PC-9 (cell line): ENCODE measurements at regions not wholly inside any gene's neighbourhood (a gene's known extent, or its start where the extent isn't known, plus 50 kb on each side); places are given as distances from the start of the nearest gene placed in this dataset.

Experiments used
- BruUV-seq: library from RNA; stranded (reverse); fragments of 400-500 nt; replicated peaks from 2 replicates; lab custom pipeline; 2021; lab: Mats Ljungman, UMichigan
- CTCF ChIA-PET: fragments of 300-600 bp; sonication (Branson Sonifier 250); formaldehyde crosslinking; loops from one replicate; lab custom pipeline; 2022; ENCODE audit warnings: antibody characterized with exemption; lab: Charles Lee
- POLR2A ChIA-PET: fragments of 300-600 bp; sonication (Branson Sonifier 250); formaldehyde crosslinking; loops from one replicate; lab custom pipeline; 2022; ENCODE audit warnings: antibody characterized with exemption; ENCODE audit not compliant: unreplicated experiment; lab: Charles Lee
- DNase-seq, 2 experiments: peaks; one replicate each; pipeline versions ENCODE4 v3.0.0 to v3.0.0-alpha.2; 2015 to 2022; ENCODE audit warnings: mixed read lengths in 1 of 2
- H2AFZ ChIP-seq: fragments of 200-600 bp; sonication (generic); 2 replicates; pipeline ENCODE4 v1.8.1; 2017; ENCODE audit warnings: antibody characterized with exemption
- H3F3A ChIP-seq: fragments of 200-600 bp; sonication (generic); 2 replicates; pipeline ENCODE4 v1.8.1; 2017; ENCODE audit warnings: antibody characterized with exemption, mild to moderate bottlenecking, low read depth; ENCODE audit not compliant: insufficient read depth
- H3K27ac ChIP-seq: fragments of 200-600 bp; sonication (generic); 2 replicates; pipeline ENCODE4 v1.6.1; 2016; ENCODE audit warnings: mixed run types
- H3K27me3 ChIP-seq: fragments of 200-600 bp; sonication (generic); 2 replicates; pipeline ENCODE4 v1.6.1; 2016; ENCODE audit warnings: low read depth, mixed run types; ENCODE audit not compliant: insufficient read depth
- H3K36me3 ChIP-seq: fragments of 200-600 bp; sonication (generic); 2 replicates; pipeline ENCODE4 v1.6.1; 2016; ENCODE audit warnings: low read depth, mixed run types
- H3K4me1 ChIP-seq: fragments of 200-600 bp; sonication (generic); replicated peaks from 2 replicates; pipeline ENCODE4 v1.6.1; 2016; ENCODE audit warnings: mixed run types; ENCODE audit not compliant: insufficient read depth
- H3K4me2 ChIP-seq: fragments of 200-600 bp; sonication (generic); 2 replicates; pipeline ENCODE4 v1.6.1; 2017; ENCODE audit warnings: mixed run types
- H3K4me3 ChIP-seq: fragments of 200-600 bp; sonication (generic); 2 replicates; pipeline ENCODE4 v1.6.1; 2016; ENCODE audit warnings: mixed run types
- H3K79me2 ChIP-seq: fragments of 200-600 bp; sonication (generic); 2 replicates; pipeline ENCODE4 v1.6.1; 2017; ENCODE audit warnings: low read depth, mixed run types
- H3K9me2 ChIP-seq: fragments of 200-600 bp; sonication (generic); 2 replicates; pipeline ENCODE4 v1.8.1; 2017; ENCODE audit warnings: mild to moderate bottlenecking; ENCODE audit not compliant: insufficient read depth
- H3K9me3 ChIP-seq: fragments of 200-600 bp; sonication (generic); 2 replicates; pipeline ENCODE4 v1.8.1; 2016; ENCODE audit warnings: low read depth; ENCODE audit not compliant: insufficient read depth
- H4K20me1 ChIP-seq: fragments of 200-600 bp; sonication (generic); 2 replicates; pipeline ENCODE4 v1.8.1; 2017; ENCODE audit not compliant: insufficient read depth
- EZH2 ChIP-seq: fragments of 200-600 bp; sonication (generic); IDR thresholded peaks from 2 replicates; pipeline ENCODE4 v1.8.0; 2017; ENCODE audit warnings: antibody characterized with exemption, low read depth
- intact Hi-C: fragments of 100-400 bp; cut with micrococcal nuclease; formaldehyde crosslinking; loops from one replicate; pipeline ENCODE4 v1.10.0; 2022; ENCODE audit not compliant: unreplicated experiment
- TF ChIP-seq, protein P1 (sequence below): fragments of 200-600 bp; sonication (generic); conservative IDR thresholded peaks from 2 replicates; pipeline ENCODE4 v1.6.1; 2017; ENCODE audit warnings: mixed run types, antibody characterized with exemption, mild to moderate bottlenecking, moderate library complexity

DNA sequence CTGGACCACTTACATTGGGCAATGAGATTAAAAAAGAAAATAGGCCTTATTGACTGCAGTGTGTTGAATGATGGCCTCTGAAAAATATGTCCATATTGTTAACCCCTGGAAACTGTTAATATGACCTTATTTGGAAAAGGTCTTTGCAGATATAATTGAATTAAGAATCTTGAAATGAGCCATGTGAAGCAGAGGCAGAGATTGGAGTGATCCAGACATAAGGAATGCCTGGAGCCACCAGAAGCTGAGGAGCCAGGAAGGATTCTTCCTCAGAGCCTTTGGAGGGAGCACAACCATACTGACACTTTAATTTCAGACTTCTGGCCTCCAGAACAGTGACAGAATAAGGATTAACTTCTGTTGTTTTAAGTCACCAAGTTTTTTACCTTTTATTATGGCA, 510.4 kb upstream of the AGTR1 start:
- intact Hi-C loops = no loop called here
- H2AFZ ChIP-seq = no peak overlapping the region
- POLR2A ChIA-PET = interaction anchor here (0.7 kb wide), 1 partner anchor 649 kb away, joined by 3 read pairs; no protein-coding TSS in a partner anchor
- no peak for TF ChIP-seq EZH2
- TF ChIP-seq, protein P1, sequence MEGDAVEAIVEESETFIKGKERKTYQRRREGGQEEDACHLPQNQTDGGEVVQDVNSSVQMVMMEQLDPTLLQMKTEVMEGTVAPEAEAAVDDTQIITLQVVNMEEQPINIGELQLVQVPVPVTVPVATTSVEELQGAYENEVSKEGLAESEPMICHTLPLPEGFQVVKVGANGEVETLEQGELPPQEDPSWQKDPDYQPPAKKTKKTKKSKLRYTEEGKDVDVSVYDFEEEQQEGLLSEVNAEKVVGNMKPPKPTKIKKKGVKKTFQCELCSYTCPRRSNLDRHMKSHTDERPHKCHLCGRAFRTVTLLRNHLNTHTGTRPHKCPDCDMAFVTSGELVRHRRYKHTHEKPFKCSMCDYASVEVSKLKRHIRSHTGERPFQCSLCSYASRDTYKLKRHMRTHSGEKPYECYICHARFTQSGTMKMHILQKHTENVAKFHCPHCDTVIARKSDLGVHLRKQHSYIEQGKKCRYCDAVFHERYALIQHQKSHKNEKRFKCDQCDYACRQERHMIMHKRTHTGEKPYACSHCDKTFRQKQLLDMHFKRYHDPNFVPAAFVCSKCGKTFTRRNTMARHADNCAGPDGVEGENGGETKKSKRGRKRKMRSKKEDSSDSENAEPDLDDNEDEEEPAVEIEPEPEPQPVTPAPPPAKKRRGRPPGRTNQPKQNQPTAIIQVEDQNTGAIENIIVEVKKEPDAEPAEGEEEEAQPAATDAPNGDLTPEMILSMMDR = no peak
- H3K9me3 ChIP-seq = no peaks in the 10 kb centered on the region
- no TSS peak for BruUV-seq
- no peaks in the 10 kb centered on the region for H3K4me1 ChIP-seq
- no peaks in the 10 kb centered on the region for H3F3A ChIP-seq
- no peak overlapping the region for H3K27ac ChIP-seq
- H3K79me2 ChIP-seq = no peaks in the 10 kb centered on the region
- no peaks in the 10 kb centered on the region for H4K20me1 ChIP-seq
- H3K27me3 ChIP-seq = no peaks in the 10 kb centered on the region
- no peak overlapping the region for H3K4me2 ChIP-seq
- CTCF ChIA-PET = no interaction called here
- no peak for DNase-seq
- H3K9me2 ChIP-seq = no peaks in the 10 kb centered on the region
- H3K4me3 ChIP-seq = no peak overlapping the region
- H3K36me3 ChIP-seq = no peaks in the 10 kb centered on the region

DNA sequence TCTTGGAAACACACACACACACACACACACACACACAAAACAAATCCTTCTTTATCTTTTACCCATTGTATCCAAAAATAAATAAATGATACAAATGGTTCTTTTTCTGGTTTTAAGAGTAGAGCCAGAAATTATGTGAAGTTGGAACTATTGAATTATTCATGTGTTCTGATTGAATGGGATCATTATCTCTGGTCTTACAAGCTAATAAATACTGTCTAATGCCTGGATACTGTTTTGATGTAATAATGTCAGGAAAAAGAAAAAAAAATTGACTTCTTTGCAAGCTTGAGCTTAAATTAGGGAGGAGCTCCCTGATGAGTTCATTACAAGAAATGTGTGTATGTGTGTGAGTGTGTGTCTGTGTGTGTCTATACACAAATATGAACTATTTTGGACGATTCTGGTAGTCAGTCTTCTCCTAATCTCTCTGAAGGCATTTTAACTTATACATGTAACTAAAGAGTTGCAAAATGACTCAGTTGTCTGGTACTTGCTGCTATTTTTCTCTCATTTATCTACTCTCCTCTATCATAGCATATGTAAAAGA, 507.2 kb upstream of the AGTR1 start:
- DNase-seq = no peak
- ChIA-PET CTCF (no interaction called here), POLR2A (no interaction called here)
- H3K27me3 ChIP-seq = no peaks in the 10 kb centered on the region
- H3K79me2 ChIP-seq = no peaks in the 10 kb centered on the region
- no peaks in the 10 kb centered on the region for H4K20me1 ChIP-seq
- no peak overlapping the region for H3K4me2 ChIP-seq
- no TSS peak for BruUV-seq
- H3K9me3 ChIP-seq = no peaks in the 10 kb centered on the region
- H3K4me1 ChIP-seq = no peaks in the 10 kb centered on the region
- no peak overlapping the region for H3K4me3 ChIP-seq
- H3K9me2 ChIP-seq = no peaks in the 10 kb centered on the region
- no peak for TF ChIP-seq EZH2
- TF ChIP-seq, protein P1 = no peak
- H3K27ac ChIP-seq = no peak overlapping the region
- H2AFZ ChIP-seq = no peak overlapping the region
- H3F3A ChIP-seq = no peaks in the 10 kb centered on the region
- no peaks in the 10 kb centered on the region for H3K36me3 ChIP-seq
- intact Hi-C loops = no loop called here

DNA sequence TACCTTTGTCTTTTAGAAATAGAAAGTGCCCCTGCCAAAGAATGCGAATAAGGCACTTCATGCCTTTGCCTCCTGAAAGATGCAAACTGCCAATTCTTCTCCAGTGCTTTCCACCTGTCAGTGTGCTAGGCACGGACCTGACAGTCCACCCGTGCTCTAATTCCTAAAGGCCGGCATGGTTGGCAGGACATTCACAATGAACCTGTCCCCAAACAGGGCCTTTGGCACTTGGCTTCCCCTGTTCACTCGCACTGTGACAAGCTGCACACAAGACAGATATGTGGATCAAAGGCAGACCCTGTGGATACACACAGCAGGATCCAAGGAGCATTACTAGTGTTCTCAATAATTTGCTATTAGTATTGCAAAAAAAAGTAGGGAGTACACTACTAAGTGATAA, 505.7 kb upstream of the AGTR1 start:
- Histone ChIP-seq H3K36me3 (no peaks in the 10 kb centered on the region), H3K9me2 (no peaks in the 10 kb centered on the region), H3K27ac (no peak overlapping the region), H3K4me1 (no peaks in the 10 kb centered on the region), H3F3A (no peaks in the 10 kb centered on the region), H3K27me3 (no peaks in the 10 kb centered on the region), H3K9me3 (no peaks in the 10 kb centered on the region), H3K79me2 (no peaks in the 10 kb centered on the region), H3K4me2 (no peak overlapping the region), H2AFZ (no peak overlapping the region), H4K20me1 (no peaks in the 10 kb centered on the region), H3K4me3 (no peak overlapping the region)
- BruUV-seq = no TSS peak
- TF ChIP-seq, protein P1 = no peak
- no peak for TF ChIP-seq EZH2
- intact Hi-C loops = no loop called here
- no peak for DNase-seq
- POLR2A ChIA-PET = no interaction called here
- CTCF ChIA-PET = interaction anchor here (0.6 kb wide), 1 partner anchor 345 kb away, joined by 3 read pairs; no protein-coding TSS in a partner anchor
